Fibroblast of villous mesenchyme (primary cell): ENCODE measurements at regions not wholly inside any gene's neighbourhood (a gene's known extent, or its start where the extent isn't known, plus 50 kb on each side); places are given as distances from the start of the nearest gene placed in this dataset.
A peak's percentile ranks its signal among the peaks of the same experiment; 100 is the strongest.
"Not testable (repeated sequence)": the region's sequence is repeated elsewhere in the genome, so short reads cannot be mapped to it uniquely, and the experiment has no call there.

Experiments used
- DNase-seq: peaks from one replicate; pipeline ENCODE4 v3.0.0-alpha.2; 2010; ENCODE audit warnings: low read depth
- H3K4me3 ChIP-seq: 2 replicates; pipeline ENCODE4 v1.5.1; 2011; ENCODE audit warnings: low read depth, mild to moderate bottlenecking, low read length
- CTCF ChIP-seq: IDR thresholded peaks from 2 replicates; pipeline ENCODE4 v1.5.1; 2012; ENCODE audit warnings: low read depth, mild to moderate bottlenecking, low read length; ENCODE audit not compliant: insufficient read depth

GRCh38 chr18:9048808-9049494 lies 53.5 kb upstream of the NDUFV2 start:
- DNase-seq = peak; percentile 28
- no peak for TF ChIP-seq CTCF
- no peak overlapping the region for H3K4me3 ChIP-seq

- no peak for TF ChIP-seq CTCF
Measured at GRCh38 chr18:9049495-9049809, 53.0 kb upstream of the NDUFV2 start.

GRCh38 chr18:9050628-9051284 lies 51.7 kb upstream of the NDUFV2 start:
- H3K4me3 ChIP-seq, DNase-seq: not testable (repeated sequence)

More at GRCh38 chr18:9049495-9049809, 53.0 kb upstream of the NDUFV2 start:
- no peak for DNase-seq
- H3K4me3 ChIP-seq = no peak overlapping the region
